ENCODE measurements at regions not wholly inside any gene's neighbourhood (a gene's known extent, or its start where the extent isn't known, plus 50 kb on each side); places are given as distances from the start of the nearest gene placed in this dataset.

- WGBS, 3 donors, result 29 to 36% (median 29%) methylated on average over 4 of the region's 4 CpGs
- TF ChIP-seq POLR2A (IDR thresholded peaks at IDR 0.05) (no peak), EP300 (IDR thresholded peaks at IDR 0.05) (no peak)
- peak in 3 of 5 donors; percentile 14 to 74 (median 49) for DNase-seq
- H3K27ac ChIP-seq, result no peak overlapping the region
- no peaks in the 10 kb centered on the region for H3K27me3 ChIP-seq
- no peaks in the 10 kb centered on the region for H3K36me3 ChIP-seq
- intact Hi-C loops (cut with DNase I), result no loop called here
- peaks cover 15% of the 10 kb centered on the region for H3K4me1 ChIP-seq (ENCODE audit: insufficient read depth)
- H3K4me3 ChIP-seq, result no peak overlapping the region
- H3K9me3 ChIP-seq, result no peaks in the 10 kb centered on the region
These were observed 126.8 kb upstream of the HS6ST1 start for GRCh38 chr2:128445523-128445900.

GRCh38 chr2:128446049-128446873 is 127.6 kb upstream of the HS6ST1 start:
- Histone ChIP-seq H3K27ac (no peak overlapping the region), H3K4me3 (no peak overlapping the region), H3K27me3 (no peaks in the 10 kb centered on the region), H3K4me1 (ENCODE audit: insufficient read depth) (peaks cover 15% of the 10 kb centered on the region), H3K9me3 (no peaks in the 10 kb centered on the region), H3K36me3 (no peaks in the 10 kb centered on the region)
- WGBS, 3 donors, result 83 to 87% (median 87%) methylated on average over 10 of the region's 10 CpGs
- intact Hi-C loops (cut with DNase I), result no loop called here
- peak in 2 of 5 donors; percentile 3 to 6 for DNase-seq
- no peak for TF ChIP-seq POLR2A (IDR thresholded peaks at IDR 0.05)
- no peak for TF ChIP-seq CTCF (IDR thresholded peaks at IDR 0.05)
- no peak for TF ChIP-seq EP300 (IDR thresholded peaks at IDR 0.05)

- peaks cover 10% of the 10 kb centered on the region for H3K4me1 ChIP-seq (ENCODE audit: insufficient read depth)
- no peak overlapping the region for H3K4me3 ChIP-seq
- no peaks in the 10 kb centered on the region for H3K9me3 ChIP-seq
- WGBS, 3 donors, result 89 to 96% (median 92%) methylated on average over 16 to 17 of the region's 17 CpGs
- no peak for TF ChIP-seq EP300 (IDR thresholded peaks at IDR 0.05)
- TF ChIP-seq CTCF (IDR thresholded peaks at IDR 0.05), result no peak
- DNase-seq, result peak in 2 of 5 donors; percentile 7 to 10
- no peak overlapping the region for H3K27ac ChIP-seq
- no peaks in the 10 kb centered on the region for H3K27me3 ChIP-seq
- intact Hi-C loops (cut with DNase I), result no loop called here
- H3K36me3 ChIP-seq, result no peaks in the 10 kb centered on the region
These were observed 128.3 kb upstream of the HS6ST1 start for GRCh38 chr2:128446874-128447537.

- no peaks in the 10 kb centered on the region for H3K27me3 ChIP-seq
- H3K9me3 ChIP-seq, result no peaks in the 10 kb centered on the region
- no peaks in the 10 kb centered on the region for H3K36me3 ChIP-seq
- intact Hi-C loops (cut with DNase I), result no loop called here
- no peak for TF ChIP-seq EP300 (IDR thresholded peaks at IDR 0.05)
- H3K27ac ChIP-seq, result no peak overlapping the region
- peak in 1 of 5 donors; percentile 6 for DNase-seq
- H3K4me1 ChIP-seq (ENCODE audit: insufficient read depth), result peaks cover 8% of the 10 kb centered on the region
- no peak overlapping the region for H3K4me3 ChIP-seq
- WGBS, 3 donors, result 83 to 93% (median 90%) methylated on average over 2 to 7 of the region's 7 CpGs
These were observed 128.9 kb upstream of the HS6ST1 start for GRCh38 chr2:128447538-128447995.

- peak in 2 of 5 donors; percentile 7 to 54 for DNase-seq
- intact Hi-C loops (cut with DNase I), result no loop called here
- Histone ChIP-seq H3K4me3 (no peak overlapping the region), H3K9me3 (no peaks in the 10 kb centered on the region), H3K27me3 (no peaks in the 10 kb centered on the region), H3K36me3 (no peaks in the 10 kb centered on the region), H3K27ac (no peak overlapping the region), H3K4me1 (ENCODE audit: insufficient read depth) (peaks cover 3% of the 10 kb centered on the region)
- 80 to 87% (median 85%) methylated on average over 12 to 13 of the region's 13 CpGs for WGBS, 3 donors
- no peak for TF ChIP-seq CTCF (IDR thresholded peaks at IDR 0.05)
- no peak for TF ChIP-seq EP300 (IDR thresholded peaks at IDR 0.05)
- no peak for TF ChIP-seq POLR2A (IDR thresholded peaks at IDR 0.05)
These were observed 129.9 kb upstream of the HS6ST1 start for GRCh38 chr2:128448331-128449225.

All from ovary (tissue), 7 donors.